ENCODE measurements at regions not wholly inside any gene's neighbourhood (a gene's known extent, or its start where the extent isn't known, plus 50 kb on each side); places are given as distances from the start of the nearest gene placed in this dataset.

- TF ChIP-seq YY1 (IDR thresholded peaks at IDR 0.05; ENCODE audit: extremely low read depth, insufficient replicate concordance, low read depth, low read length) (no peak), FOSL1 (IDR thresholded peaks at IDR 0.05; ENCODE audit: low read depth) (no peak), POLR2A (IDR thresholded peaks at IDR 0.05; ENCODE audit: borderline replicate concordance, extremely low read depth, insufficient read depth, insufficient read length) (no peak), POLR2AphosphoS5 (IDR thresholded peaks at IDR 0.05; ENCODE audit: low read depth, low read length) (no peak), EZH2phosphoT487 (IDR thresholded peaks at IDR 0.05; ENCODE audit: borderline replicate concordance) (no peak), JUND (IDR thresholded peaks at IDR 0.05) (no peak), ZFX (IDR thresholded peaks at IDR 0.05) (no peak), CEBPB (IDR thresholded peaks at IDR 0.05; ENCODE audit: low read depth) (no peak), EZH2 (IDR thresholded peaks at IDR 0.05) (no peak), SP1 (IDR thresholded peaks at IDR 0.05; ENCODE audit: low read depth) (no peak)
- TF ChIP-seq, protein P1, sequence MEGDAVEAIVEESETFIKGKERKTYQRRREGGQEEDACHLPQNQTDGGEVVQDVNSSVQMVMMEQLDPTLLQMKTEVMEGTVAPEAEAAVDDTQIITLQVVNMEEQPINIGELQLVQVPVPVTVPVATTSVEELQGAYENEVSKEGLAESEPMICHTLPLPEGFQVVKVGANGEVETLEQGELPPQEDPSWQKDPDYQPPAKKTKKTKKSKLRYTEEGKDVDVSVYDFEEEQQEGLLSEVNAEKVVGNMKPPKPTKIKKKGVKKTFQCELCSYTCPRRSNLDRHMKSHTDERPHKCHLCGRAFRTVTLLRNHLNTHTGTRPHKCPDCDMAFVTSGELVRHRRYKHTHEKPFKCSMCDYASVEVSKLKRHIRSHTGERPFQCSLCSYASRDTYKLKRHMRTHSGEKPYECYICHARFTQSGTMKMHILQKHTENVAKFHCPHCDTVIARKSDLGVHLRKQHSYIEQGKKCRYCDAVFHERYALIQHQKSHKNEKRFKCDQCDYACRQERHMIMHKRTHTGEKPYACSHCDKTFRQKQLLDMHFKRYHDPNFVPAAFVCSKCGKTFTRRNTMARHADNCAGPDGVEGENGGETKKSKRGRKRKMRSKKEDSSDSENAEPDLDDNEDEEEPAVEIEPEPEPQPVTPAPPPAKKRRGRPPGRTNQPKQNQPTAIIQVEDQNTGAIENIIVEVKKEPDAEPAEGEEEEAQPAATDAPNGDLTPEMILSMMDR (IDR thresholded peaks at IDR 0.05 in 2 of 3, conservative IDR thresholded peaks at IDR 0.05 in 1 of 3; ENCODE audit: borderline replicate concordance in 1 of 3, insufficient read depth in 1 of 3, low read depth in 2 of 3, low read length in 2 of 3): no peak
- TF ChIP-seq, protein P2, sequence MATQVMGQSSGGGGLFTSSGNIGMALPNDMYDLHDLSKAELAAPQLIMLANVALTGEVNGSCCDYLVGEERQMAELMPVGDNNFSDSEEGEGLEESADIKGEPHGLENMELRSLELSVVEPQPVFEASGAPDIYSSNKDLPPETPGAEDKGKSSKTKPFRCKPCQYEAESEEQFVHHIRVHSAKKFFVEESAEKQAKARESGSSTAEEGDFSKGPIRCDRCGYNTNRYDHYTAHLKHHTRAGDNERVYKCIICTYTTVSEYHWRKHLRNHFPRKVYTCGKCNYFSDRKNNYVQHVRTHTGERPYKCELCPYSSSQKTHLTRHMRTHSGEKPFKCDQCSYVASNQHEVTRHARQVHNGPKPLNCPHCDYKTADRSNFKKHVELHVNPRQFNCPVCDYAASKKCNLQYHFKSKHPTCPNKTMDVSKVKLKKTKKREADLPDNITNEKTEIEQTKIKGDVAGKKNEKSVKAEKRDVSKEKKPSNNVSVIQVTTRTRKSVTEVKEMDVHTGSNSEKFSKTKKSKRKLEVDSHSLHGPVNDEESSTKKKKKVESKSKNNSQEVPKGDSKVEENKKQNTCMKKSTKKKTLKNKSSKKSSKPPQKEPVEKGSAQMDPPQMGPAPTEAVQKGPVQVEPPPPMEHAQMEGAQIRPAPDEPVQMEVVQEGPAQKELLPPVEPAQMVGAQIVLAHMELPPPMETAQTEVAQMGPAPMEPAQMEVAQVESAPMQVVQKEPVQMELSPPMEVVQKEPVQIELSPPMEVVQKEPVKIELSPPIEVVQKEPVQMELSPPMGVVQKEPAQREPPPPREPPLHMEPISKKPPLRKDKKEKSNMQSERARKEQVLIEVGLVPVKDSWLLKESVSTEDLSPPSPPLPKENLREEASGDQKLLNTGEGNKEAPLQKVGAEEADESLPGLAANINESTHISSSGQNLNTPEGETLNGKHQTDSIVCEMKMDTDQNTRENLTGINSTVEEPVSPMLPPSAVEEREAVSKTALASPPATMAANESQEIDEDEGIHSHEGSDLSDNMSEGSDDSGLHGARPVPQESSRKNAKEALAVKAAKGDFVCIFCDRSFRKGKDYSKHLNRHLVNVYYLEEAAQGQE (IDR thresholded peaks at IDR 0.05; ENCODE audit: low read depth): no peak
- TF ChIP-seq, protein P3, sequence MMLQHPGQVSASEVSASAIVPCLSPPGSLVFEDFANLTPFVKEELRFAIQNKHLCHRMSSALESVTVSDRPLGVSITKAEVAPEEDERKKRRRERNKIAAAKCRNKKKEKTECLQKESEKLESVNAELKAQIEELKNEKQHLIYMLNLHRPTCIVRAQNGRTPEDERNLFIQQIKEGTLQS (IDR thresholded peaks at IDR 0.05): no peak
- TF ChIP-seq, protein P4, sequence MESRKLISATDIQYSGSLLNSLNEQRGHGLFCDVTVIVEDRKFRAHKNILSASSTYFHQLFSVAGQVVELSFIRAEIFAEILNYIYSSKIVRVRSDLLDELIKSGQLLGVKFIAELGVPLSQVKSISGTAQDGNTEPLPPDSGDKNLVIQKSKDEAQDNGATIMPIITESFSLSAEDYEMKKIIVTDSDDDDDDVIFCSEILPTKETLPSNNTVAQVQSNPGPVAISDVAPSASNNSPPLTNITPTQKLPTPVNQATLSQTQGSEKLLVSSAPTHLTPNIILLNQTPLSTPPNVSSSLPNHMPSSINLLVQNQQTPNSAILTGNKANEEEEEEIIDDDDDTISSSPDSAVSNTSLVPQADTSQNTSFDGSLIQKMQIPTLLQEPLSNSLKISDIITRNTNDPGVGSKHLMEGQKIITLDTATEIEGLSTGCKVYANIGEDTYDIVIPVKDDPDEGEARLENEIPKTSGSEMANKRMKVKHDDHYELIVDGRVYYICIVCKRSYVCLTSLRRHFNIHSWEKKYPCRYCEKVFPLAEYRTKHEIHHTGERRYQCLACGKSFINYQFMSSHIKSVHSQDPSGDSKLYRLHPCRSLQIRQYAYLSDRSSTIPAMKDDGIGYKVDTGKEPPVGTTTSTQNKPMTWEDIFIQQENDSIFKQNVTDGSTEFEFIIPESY (IDR thresholded peaks at IDR 0.05; ENCODE audit: extremely low read depth, insufficient replicate concordance, low read length): no peak
Observed at GRCh38 chr1:58109646-58110200, 436.8 kb downstream of the OMA1 start.
